T-helper 2 cell (primary cell): ENCODE measurements at regions not wholly inside any gene's neighbourhood (a gene's known extent, or its start where the extent isn't known, plus 50 kb on each side); places are given as distances from the start of the nearest gene placed in this dataset.
A peak's percentile ranks its signal among the peaks of the same experiment; 100 is the strongest.

Experiments used
- DNase-seq, 5 experiments: peaks; one replicate each; pipeline versions ENCODE4 v3.0.0 to v3.0.0-alpha.2; 2012 to 2022

- DNase-seq: no peak
Measured at GRCh38 chr12:41981013-41981412, 163.7 kb downstream of the GXYLT1 start.

GRCh38 chr12:41980390-41980789, 164.3 kb downstream of the GXYLT1 start:
- DNase-seq: no peak

GRCh38 chr12:41979574-41979973, 165.1 kb downstream of the GXYLT1 start:
- DNase-seq: no peak

GRCh38 chr12:41972598-41972997, 172.1 kb downstream of the GXYLT1 start:
- no peak for DNase-seq

GRCh38 chr12:41972196-41972595, 172.5 kb downstream of the GXYLT1 start:
- no peak for DNase-seq

GRCh38 chr12:41970744-41971143, 173.9 kb downstream of the GXYLT1 start:
- DNase-seq: no peak

GRCh38 chr12:41968599-41968998, 176.1 kb downstream of the GXYLT1 start:
- no peak for DNase-seq

- no peak for DNase-seq
Measured at GRCh38 chr12:41967668-41968500, 176.8 kb downstream of the GXYLT1 start.

- DNase-seq: no peak
Measured at GRCh38 chr12:41966916-41967315, 177.8 kb downstream of the GXYLT1 start.

GRCh38 chr12:41966001-41966400, 178.7 kb downstream of the GXYLT1 start:
- DNase-seq: no peak

GRCh38 chr12:41963398-41963797, 181.3 kb downstream of the GXYLT1 start:
- no peak for DNase-seq

GRCh38 chr12:41962171-41962572, 182.5 kb downstream of the GXYLT1 start:
- no peak for DNase-seq

- no peak for DNase-seq
Measured at GRCh38 chr12:41959271-41959670, 185.4 kb downstream of the GXYLT1 start.

- DNase-seq: no peak
Measured at GRCh38 chr12:41956353-41956752, 188.3 kb downstream of the GXYLT1 start.

GRCh38 chr12:41950455-41950854, 194.2 kb downstream of the GXYLT1 start:
- no peak for DNase-seq

GRCh38 chr12:41946106-41946505, 198.6 kb downstream of the GXYLT1 start:
- no peak for DNase-seq

GRCh38 chr12:41944216-41944615, 200.5 kb downstream of the GXYLT1 start:
- DNase-seq: no peak

GRCh38 chr12:41943671-41944070, 201.0 kb downstream of the GXYLT1 start:
- DNase-seq: no peak

- DNase-seq: no peak
Measured at GRCh38 chr12:41942354-41942753, 202.3 kb downstream of the GXYLT1 start.

- DNase-seq: no peak
Measured at GRCh38 chr12:41941079-41941478, 203.6 kb downstream of the GXYLT1 start.

- no peak for DNase-seq
Measured at GRCh38 chr12:41940571-41940970, 204.1 kb downstream of the GXYLT1 start.

- no peak for DNase-seq
Measured at GRCh38 chr12:41936333-41936732, 208.3 kb downstream of the GXYLT1 start.

GRCh38 chr12:41935911-41936310, 208.8 kb downstream of the GXYLT1 start:
- DNase-seq: no peak

- DNase-seq: peak in 1 of 5 experiments; percentile 4
Measured at GRCh38 chr12:41932470-41932991, 212.1 kb downstream of the GXYLT1 start.
